Nephron progenitor cell (in vitro differentiated cells): ENCODE measurements at regions not wholly inside any gene's neighbourhood (a gene's known extent, or its start where the extent isn't known, plus 50 kb on each side); places are given as distances from the start of the nearest gene placed in this dataset.

ENCODE experiments used
- DNase-seq: peaks from one replicate; pipeline ENCODE4 v3.0.0; 2021
- H3K27ac Mint-ChIP-seq: 2 replicates; pipeline ENCODE4 v1.8.0; 2021; ENCODE audit warnings: mild to moderate bottlenecking, moderate library complexity, mixed read lengths
- H3K27me3 Mint-ChIP-seq: 2 replicates; pipeline ENCODE4 v1.8.0; 2021; ENCODE audit warnings: mild to moderate bottlenecking, low read depth, mixed read lengths; ENCODE audit not compliant: poor library complexity
- H3K36me3 Mint-ChIP-seq: 2 replicates; pipeline ENCODE4 v1.8.0; 2021; ENCODE audit warnings: low read depth, mixed read lengths
- H3K4me1 Mint-ChIP-seq: 2 replicates; pipeline ENCODE4 v1.8.0; 2021; ENCODE audit warnings: mixed read lengths
- H3K4me3 Mint-ChIP-seq: 2 replicates; pipeline ENCODE4 v1.8.0; 2021; ENCODE audit warnings: mild to moderate bottlenecking, moderate library complexity, mixed read lengths
- H3K9me3 Mint-ChIP-seq: 2 replicates; pipeline ENCODE4 v1.8.0; 2021; ENCODE audit warnings: mild to moderate bottlenecking, moderate library complexity, mixed read lengths
- CTCF ChIP-seq: fragments of 200-600 bp; sonication (generic); IDR thresholded peaks from 2 replicates; pipeline ENCODE4 v1.5.0; 2021; ENCODE audit warnings: antibody characterized with exemption

- no peak for DNase-seq
- H3K27ac Mint-ChIP-seq, result no peak overlapping the region
- no peak overlapping the region for H3K4me3 Mint-ChIP-seq
- TF ChIP-seq CTCF, result no peak
- H3K27me3 Mint-ChIP-seq, result peaks cover 3% of the 10 kb centered on the region
- no peaks in the 10 kb centered on the region for H3K9me3 Mint-ChIP-seq
- H3K4me1 Mint-ChIP-seq, result no peaks in the 10 kb centered on the region
- H3K36me3 Mint-ChIP-seq, result no peaks in the 10 kb centered on the region
Observed at GRCh38 chr4:170672381-170672965, 582.7 kb upstream of the AADAT start.

GRCh38 chr4:170671171-170671570 lies 581.4 kb upstream of the AADAT start:
- DNase-seq, result no peak
- no peak overlapping the region for H3K27ac Mint-ChIP-seq
- no peaks in the 10 kb centered on the region for H3K4me1 Mint-ChIP-seq
- no peaks in the 10 kb centered on the region for H3K9me3 Mint-ChIP-seq
- no peak for TF ChIP-seq CTCF
- H3K36me3 Mint-ChIP-seq, result no peaks in the 10 kb centered on the region
- H3K4me3 Mint-ChIP-seq, result no peak overlapping the region
- H3K27me3 Mint-ChIP-seq, result peaks cover 3% of the 10 kb centered on the region

- Mint-ChIP-seq H3K27ac (no peak overlapping the region), H3K9me3 (no peaks in the 10 kb centered on the region), H3K27me3 (peaks cover 3% of the 10 kb centered on the region)
Observed at GRCh38 chr4:170667814-170668213, 578.1 kb upstream of the AADAT start.

GRCh38 chr4:170666909-170667308 lies 577.2 kb upstream of the AADAT start:
- peaks cover 3% of the 10 kb centered on the region for H3K27me3 Mint-ChIP-seq
- H3K9me3 Mint-ChIP-seq, result no peaks in the 10 kb centered on the region
- H3K36me3 Mint-ChIP-seq, result no peaks in the 10 kb centered on the region
- TF ChIP-seq CTCF, result no peak
- no peak for DNase-seq
- no peaks in the 10 kb centered on the region for H3K4me1 Mint-ChIP-seq
- no peak overlapping the region for H3K4me3 Mint-ChIP-seq
- no peak overlapping the region for H3K27ac Mint-ChIP-seq

More at GRCh38 chr4:170667814-170668213, 578.1 kb upstream of the AADAT start:
- no peaks in the 10 kb centered on the region for H3K36me3 Mint-ChIP-seq
- TF ChIP-seq CTCF, result no peak
- H3K4me1 Mint-ChIP-seq, result no peaks in the 10 kb centered on the region
- no peak for DNase-seq
- H3K4me3 Mint-ChIP-seq, result no peak overlapping the region

- no peak for DNase-seq
- Mint-ChIP-seq H3K27me3 (no peaks in the 10 kb centered on the region), H3K4me1 (no peaks in the 10 kb centered on the region), H3K9me3 (no peaks in the 10 kb centered on the region), H3K4me3 (no peak overlapping the region), H3K36me3 (no peaks in the 10 kb centered on the region), H3K27ac (no peak overlapping the region)
- no peak for TF ChIP-seq CTCF
Observed at GRCh38 chr4:170662250-170662649, 572.5 kb upstream of the AADAT start.

GRCh38 chr4:170657761-170658160 lies 568.0 kb upstream of the AADAT start:
- Mint-ChIP-seq H3K36me3 (no peaks in the 10 kb centered on the region), H3K4me3 (no peak overlapping the region), H3K9me3 (no peaks in the 10 kb centered on the region), H3K27ac (no peak overlapping the region), H3K4me1 (no peaks in the 10 kb centered on the region), H3K27me3 (no peaks in the 10 kb centered on the region)
- TF ChIP-seq CTCF, result no peak
- DNase-seq, result no peak
